K562 (cell line): ENCODE measurements at regions not wholly inside any gene's neighbourhood (a gene's known extent, or its start where the extent isn't known, plus 50 kb on each side); places are given as distances from the start of the nearest gene placed in this dataset.

Experiments used
- ATAC-seq: fragments of 200-7000 bp; cut with Tn5 transposase; 3 replicates; pipeline ENCODE4 v1.9.1; 2020; ENCODE audit warnings: moderate library complexity
- BruUV-seq: library from RNA; stranded (reverse); fragments of 400-500 nt; replicated peaks from 2 replicates; lab custom pipeline; 2021; lab: Mats Ljungman, UMichigan
- CTCF ChIA-PET: fragments of 300-600 bp; formaldehyde crosslinking; extraction: SDS; loops from one replicate; lab custom pipeline; 2021; ENCODE audit warnings: low intra/inter-chr PET ratio; lab: Yijun Ruan, JAX
- POLR2A ChIA-PET: fragments of 300-600, 350-650 bp; sonication (Branson Sonifier 250); formaldehyde crosslinking; extraction: SDS; loops from one replicate; lab custom pipeline; 2021; ENCODE audit warnings: antibody characterized with exemption, inconsistent platforms; lab: Yijun Ruan, JAX
- DNase-seq, 4 experiments: peaks; one replicate each; pipeline versions ENCODE4 v3.0.0 to v3.0.0-alpha.2; 2011 to 2018; ENCODE audit warnings: low spot score in 3 of 4, mixed read lengths in 3 of 4; ENCODE audit errors: extremely low read depth in 1 of 4
- FAIRE-seq: peaks from 2 replicates; lab custom pipeline; 2011; peaks lifted over from hg19 to GRCh38; lab: Jason Lieb, UNC
- H2AFZ ChIP-seq: 2 replicates; pipeline ENCODE4 v1.6.0; 2011; ENCODE audit warnings: low read depth, low read length, control low read depth, inconsistent platforms
- H3K27ac ChIP-seq: fragments of 200-600 bp; 3 replicates; pipeline ENCODE4 v1.8.0; 2011; ENCODE audit warnings: low read depth, mild to moderate bottlenecking, control low read depth, inconsistent platforms, low read length, moderate library complexity, mixed read lengths; ENCODE audit errors: extremely low read depth
- H3K27me3 ChIP-seq, 2 experiments: fragments of 300-600 bp in 1 of 2; 2 replicates in 1 of 2; 3 replicates in 1 of 2; pipeline versions ENCODE4 v1.6.0 to v1.8.0; 2011; ENCODE audit warnings: inconsistent platforms in 2 of 2, low read length in 2 of 2, mild to moderate bottlenecking in 1 of 2, mixed read lengths in 1 of 2, moderate library complexity in 1 of 2; ENCODE audit not compliant: control insufficient read depth in 2 of 2, insufficient read depth in 2 of 2
- H3K36me3 ChIP-seq: fragments of 300-600 bp; 3 replicates; pipeline ENCODE4 v1.8.0; 2011; ENCODE audit warnings: mild to moderate bottlenecking, low read length, inconsistent platforms; ENCODE audit not compliant: control insufficient read depth, insufficient read depth
- H3K4me1 ChIP-seq, 2 experiments: fragments of 200-600 bp in 1 of 2; replicated peaks in 1 of 2; 2 replicates in 1 of 2; 3 replicates in 1 of 2; pipeline versions ENCODE4 v1.5.1 to v1.8.0; 2011; ENCODE audit warnings: inconsistent platforms in 2 of 2, low read length in 2 of 2, mild to moderate bottlenecking in 1 of 2, mixed read lengths in 1 of 2, moderate library complexity in 1 of 2; ENCODE audit not compliant: control insufficient read depth in 2 of 2, insufficient read depth in 2 of 2
- H3K4me2 ChIP-seq: 2 replicates; pipeline ENCODE4 v1.6.1; 2011; ENCODE audit warnings: low read length, control low read depth, inconsistent platforms, mixed read lengths; ENCODE audit not compliant: insufficient read depth
- H3K4me3 ChIP-seq: fragments of 200-600 bp; sonication (generic), shearing (Covaris generic); 2 replicates; pipeline ENCODE4 v1.5.1; 2016; ENCODE audit warnings: control low read depth, inconsistent platforms
- H3K79me2 ChIP-seq: fragments of 200-600 bp; 3 replicates; pipeline ENCODE4 v1.8.0; 2011; ENCODE audit warnings: low read length, inconsistent platforms; ENCODE audit not compliant: control insufficient read depth, insufficient read depth
- H3K9ac ChIP-seq, 2 experiments: 2 replicates each; pipeline versions ENCODE4 v1.6.0 to v1.6.1; 2011; ENCODE audit warnings: low read depth in 2 of 2, low read length in 2 of 2, control low read depth in 1 of 2, inconsistent platforms in 1 of 2, mild to moderate bottlenecking in 1 of 2, mixed read lengths in 1 of 2; ENCODE audit not compliant: insufficient read depth in 1 of 2
- H3K9me1 ChIP-seq: one replicate; pipeline ENCODE4 v1.6.0; 2011; ENCODE audit warnings: inconsistent platforms, mild to moderate bottlenecking, low read length, moderate library complexity; ENCODE audit not compliant: control insufficient read depth, insufficient read depth
- H3K9me3 ChIP-seq: replicated peaks from 2 replicates; pipeline ENCODE4 v1.5.1; 2011; ENCODE audit warnings: low read depth, low read length, inconsistent platforms; ENCODE audit not compliant: control insufficient read depth, insufficient read depth
- H4K20me1 ChIP-seq: replicated peaks from 2 replicates; pipeline ENCODE4 v1.6.1; 2011; ENCODE audit warnings: low read length, inconsistent platforms, mixed read lengths; ENCODE audit not compliant: control insufficient read depth, insufficient read depth
- ELK1 ChIP-seq: sonication (generic); formaldehyde crosslinking; IDR thresholded peaks from 2 replicates; pipeline ENCODE4 v1.8.1; 2022; ENCODE audit warnings: missing genetic modification reagents
- HDGF ChIP-seq: fragments of 450-650 bp; IDR thresholded peaks from 2 replicates; pipeline ENCODE4 v1.6.1; 2016
- RBM25 ChIP-seq: fragments of 200-400 bp; formaldehyde crosslinking; IDR thresholded peaks from 2 replicates; pipeline ENCODE4 v1.6.1; 2018; ENCODE audit warnings: low read length, low read depth, moderate library complexity; ENCODE audit not compliant: severe bottlenecking
- U2AF2 ChIP-seq: fragments of 200-400 bp; formaldehyde crosslinking; optimal IDR thresholded peaks from 2 replicates; pipeline ENCODE3; 2017; ENCODE audit warnings: low read depth, mild to moderate bottlenecking, low read length
- ZEB2 ChIP-seq: fragments of 450-650 bp; IDR thresholded peaks from 2 replicates; pipeline ENCODE4 v1.6.1; 2016
- WGBS: fragments of 100-300 bp; shearing (Covaris generic); methylation state at CpG from one replicate; pipeline ENCODE4 v1.1.6; 2016; ENCODE audit warnings: low coverage, mixed read lengths; ENCODE audit not compliant: insufficient coverage; ENCODE audit errors: missing lambda C conversion rate; 5-methylcytosine and 5-hydroxymethylcytosine counted together
- in situ Hi-C: fragments of 300-500 bp; cut with MboI; formaldehyde crosslinking; loops from 4 replicates; pipeline ENCODE4 v1.15.0; 2018; ENCODE audit warnings: inconsistent platforms, mixed read lengths
- intact Hi-C: fragments of 100-400 bp; cut with micrococcal nuclease; formaldehyde crosslinking; loops from 2 replicates; pipeline ENCODE4 v1.14.2; 2022
- TF ChIP-seq, protein P1 (sequence below): sonication (generic); formaldehyde crosslinking; IDR thresholded peaks from 2 replicates; pipeline ENCODE4 v1.8.0; 2022; ENCODE audit warnings: mild to moderate bottlenecking, missing genetic modification reagents
- TF ChIP-seq, protein P2 (sequence below): sonication (generic); formaldehyde crosslinking; IDR thresholded peaks from 2 replicates; pipeline ENCODE4 v1.8.0; 2022; ENCODE audit warnings: mild to moderate bottlenecking, missing genetic modification reagents

DNA sequence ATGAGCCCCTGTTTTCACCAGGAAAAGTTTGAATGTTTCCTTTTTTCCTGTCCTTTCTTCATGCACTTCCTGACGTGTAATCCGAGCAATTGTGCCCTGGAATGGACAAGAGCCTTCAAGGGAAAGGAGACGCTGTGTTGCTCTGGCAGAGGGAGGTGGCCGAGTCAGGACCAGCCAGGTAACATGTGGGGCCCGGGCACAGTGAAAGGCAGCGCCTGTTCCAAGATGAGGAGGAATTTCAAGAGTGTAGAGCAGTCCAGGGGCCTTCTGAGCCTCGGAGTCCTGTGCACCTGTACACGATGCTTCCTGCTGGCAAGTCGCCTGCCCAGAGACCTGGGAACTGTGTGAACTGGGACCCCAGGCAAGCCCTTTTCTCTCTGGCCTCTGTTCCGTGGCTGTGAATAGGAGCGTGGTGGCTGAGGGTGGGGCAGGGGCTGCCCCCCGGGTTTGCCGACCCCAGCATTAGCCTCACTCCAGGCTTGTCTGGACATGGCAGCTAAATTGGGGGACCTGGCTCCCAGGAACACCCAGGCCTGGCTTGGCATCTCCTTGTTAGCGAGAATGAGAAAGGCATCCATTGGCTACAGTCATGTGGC lies 92.0 kb downstream of the MYEOV start (continued):
- TF ChIP-seq, protein P1, sequence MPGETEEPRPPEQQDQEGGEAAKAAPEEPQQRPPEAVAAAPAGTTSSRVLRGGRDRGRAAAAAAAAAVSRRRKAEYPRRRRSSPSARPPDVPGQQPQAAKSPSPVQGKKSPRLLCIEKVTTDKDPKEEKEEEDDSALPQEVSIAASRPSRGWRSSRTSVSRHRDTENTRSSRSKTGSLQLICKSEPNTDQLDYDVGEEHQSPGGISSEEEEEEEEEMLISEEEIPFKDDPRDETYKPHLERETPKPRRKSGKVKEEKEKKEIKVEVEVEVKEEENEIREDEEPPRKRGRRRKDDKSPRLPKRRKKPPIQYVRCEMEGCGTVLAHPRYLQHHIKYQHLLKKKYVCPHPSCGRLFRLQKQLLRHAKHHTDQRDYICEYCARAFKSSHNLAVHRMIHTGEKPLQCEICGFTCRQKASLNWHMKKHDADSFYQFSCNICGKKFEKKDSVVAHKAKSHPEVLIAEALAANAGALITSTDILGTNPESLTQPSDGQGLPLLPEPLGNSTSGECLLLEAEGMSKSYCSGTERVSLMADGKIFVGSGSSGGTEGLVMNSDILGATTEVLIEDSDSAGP (CRISPR knock-in tag), result no peak
- TF ChIP-seq U2AF2 (no peak), HDGF (no peak), ZEB2 (no peak), ELK1 (CRISPR knock-in tag) (no peak)

GRCh38 chr11:69386594-69387408 lies 92.8 kb downstream of the MYEOV start:
- FAIRE-seq (no peak), DNase-seq (no peak), ATAC-seq (no peak)
- H3K9me3 ChIP-seq, result peaks cover 16% of the 10 kb centered on the region
- no peak overlapping the region for H3K4me2 ChIP-seq
- H3K4me1 ChIP-seq, result peaks cover 10 to 39% of the 10 kb centered on the region in 2 experiments
- in situ Hi-C loops, result no loop called here
- POLR2A ChIA-PET, result interaction anchor here (0.6 kb wide), 1 partner anchor 81 kb away, joined by 3 read pairs; no protein-coding TSS in a partner anchor
- intact Hi-C loops, result no loop called here
- TF ChIP-seq RBM25, result peak; percentile 19
- TF ChIP-seq, protein P2, sequence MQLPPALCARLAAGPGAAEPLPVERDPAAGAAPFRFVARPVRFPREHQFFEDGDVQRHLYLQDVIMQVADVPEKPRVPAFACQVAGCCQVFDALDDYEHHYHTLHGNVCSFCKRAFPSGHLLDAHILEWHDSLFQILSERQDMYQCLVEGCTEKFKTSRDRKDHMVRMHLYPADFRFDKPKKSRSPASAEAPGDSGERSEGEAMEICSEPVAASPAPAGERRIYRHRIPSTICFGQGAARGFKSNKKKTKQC (CRISPR knock-in tag), result no peak
- H3K4me3 ChIP-seq, result no peak overlapping the region
- CTCF ChIA-PET, result no interaction called here
- no peak overlapping the region for H2AFZ ChIP-seq
- H3K27ac ChIP-seq, result no peak overlapping the region
- H3K36me3 ChIP-seq, result no peaks in the 10 kb centered on the region; the same call in 2 of the 3 replicates
- peaks cover 17% of the 10 kb centered on the region for H3K79me2 ChIP-seq
- no peaks in the 10 kb centered on the region for H3K9me1 ChIP-seq
- WGBS, result 82% methylated on average over 6 of the region's 8 CpGs
- no peaks in the 10 kb centered on the region for H3K27me3 ChIP-seq
- H3K9ac ChIP-seq, result no peak overlapping the region
- no TSS peak for BruUV-seq
- no peaks in the 10 kb centered on the region for H4K20me1 ChIP-seq
